ENCODE measurements at regions not wholly inside any gene's neighbourhood (a gene's known extent, or its start where the extent isn't known, plus 50 kb on each side); places are given as distances from the start of the nearest gene placed in this dataset.

DNA sequence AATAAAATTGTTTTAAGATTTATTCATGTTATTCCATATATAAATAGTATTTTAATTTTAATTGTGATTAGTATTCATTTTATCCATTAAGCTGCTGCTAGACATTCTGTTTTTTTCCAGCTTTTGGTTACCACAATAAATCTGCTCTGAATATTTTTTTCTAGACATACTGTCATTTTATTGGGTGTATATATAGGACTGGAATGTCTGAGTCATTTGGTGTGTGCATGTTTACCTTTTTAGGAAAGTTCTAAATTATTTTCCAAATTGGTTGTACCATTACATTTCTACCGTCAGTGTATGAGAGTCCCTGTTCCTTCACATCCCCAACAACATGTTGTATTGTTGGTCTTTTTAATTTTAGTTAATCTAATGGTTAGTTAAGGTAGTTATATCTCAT lies 1138.1 kb downstream of the REEP3 start:
- TF ChIP-seq, protein P1, sequence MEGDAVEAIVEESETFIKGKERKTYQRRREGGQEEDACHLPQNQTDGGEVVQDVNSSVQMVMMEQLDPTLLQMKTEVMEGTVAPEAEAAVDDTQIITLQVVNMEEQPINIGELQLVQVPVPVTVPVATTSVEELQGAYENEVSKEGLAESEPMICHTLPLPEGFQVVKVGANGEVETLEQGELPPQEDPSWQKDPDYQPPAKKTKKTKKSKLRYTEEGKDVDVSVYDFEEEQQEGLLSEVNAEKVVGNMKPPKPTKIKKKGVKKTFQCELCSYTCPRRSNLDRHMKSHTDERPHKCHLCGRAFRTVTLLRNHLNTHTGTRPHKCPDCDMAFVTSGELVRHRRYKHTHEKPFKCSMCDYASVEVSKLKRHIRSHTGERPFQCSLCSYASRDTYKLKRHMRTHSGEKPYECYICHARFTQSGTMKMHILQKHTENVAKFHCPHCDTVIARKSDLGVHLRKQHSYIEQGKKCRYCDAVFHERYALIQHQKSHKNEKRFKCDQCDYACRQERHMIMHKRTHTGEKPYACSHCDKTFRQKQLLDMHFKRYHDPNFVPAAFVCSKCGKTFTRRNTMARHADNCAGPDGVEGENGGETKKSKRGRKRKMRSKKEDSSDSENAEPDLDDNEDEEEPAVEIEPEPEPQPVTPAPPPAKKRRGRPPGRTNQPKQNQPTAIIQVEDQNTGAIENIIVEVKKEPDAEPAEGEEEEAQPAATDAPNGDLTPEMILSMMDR (IDR thresholded peaks at IDR 0.05; ENCODE audit: low read length), result no peak
- TF ChIP-seq EZH2 (IDR thresholded peaks at IDR 0.05; ENCODE audit: borderline replicate concordance, low read length), result no peak
